Hepatocyte (in vitro differentiated cells): ENCODE measurements at regions not wholly inside any gene's neighbourhood (a gene's known extent, or its start where the extent isn't known, plus 50 kb on each side); places are given as distances from the start of the nearest gene placed in this dataset.
A peak's percentile ranks its signal among the peaks of the same experiment; 100 is the strongest.

ENCODE experiments used
- DNase-seq: peaks from one replicate; pipeline ENCODE4 v3.0.0-alpha.2; 2016; ENCODE audit warnings: low spot score
- H2AFZ ChIP-seq: fragments of 200-600 bp; sonication (generic); 2 replicates; pipeline ENCODE4 v1.6.0; 2016; ENCODE audit warnings: antibody characterized with exemption, mild to moderate bottlenecking
- H3K27ac ChIP-seq: fragments of 200-600 bp; sonication (generic); 2 replicates; pipeline ENCODE4 v1.5.1; 2016; ENCODE audit warnings: mild to moderate bottlenecking
- H3K27me3 ChIP-seq: fragments of 200-600 bp; sonication (generic); 2 replicates; pipeline ENCODE4 v1.6.1; 2016
- H3K36me3 ChIP-seq: fragments of 200-600 bp; sonication (generic); replicated peaks from 2 replicates; pipeline ENCODE4 v1.5.1; 2016; ENCODE audit warnings: low read depth; ENCODE audit not compliant: insufficient read depth
- H3K4me1 ChIP-seq: fragments of 200-600 bp; sonication (generic); 2 replicates; pipeline ENCODE4 v1.5.1; 2016; ENCODE audit warnings: mild to moderate bottlenecking, moderate library complexity; ENCODE audit not compliant: insufficient read depth
- H3K4me2 ChIP-seq: fragments of 200-600 bp; sonication (generic); 2 replicates; pipeline ENCODE4 v1.6.0; 2016
- H3K4me3 ChIP-seq: fragments of 200-600 bp; sonication (generic); 2 replicates; pipeline ENCODE4 v1.5.1; 2016; ENCODE audit warnings: mild to moderate bottlenecking
- H3K79me2 ChIP-seq: fragments of 200-600 bp; sonication (generic); 2 replicates; pipeline ENCODE4 v1.6.0; 2017; ENCODE audit warnings: mild to moderate bottlenecking
- H3K9me2 ChIP-seq: fragments of 200-600 bp; sonication (generic); replicated peaks from 2 replicates; pipeline ENCODE4 v1.6.0; 2017; ENCODE audit warnings: mild to moderate bottlenecking; ENCODE audit not compliant: insufficient read depth
- H3K9me3 ChIP-seq: fragments of 200-600 bp; sonication (generic); 2 replicates; pipeline ENCODE4 v1.5.1; 2016; ENCODE audit warnings: low read depth, mild to moderate bottlenecking
- H4K20me1 ChIP-seq: fragments of 200-600 bp; sonication (generic); 2 replicates; pipeline ENCODE4 v1.6.0; 2016; ENCODE audit warnings: mild to moderate bottlenecking; ENCODE audit not compliant: insufficient read depth, poor library complexity, severe bottlenecking
- EZH2 ChIP-seq: fragments of 200-600 bp; sonication (generic); IDR thresholded peaks from 2 replicates; pipeline ENCODE4 v1.6.1; 2016; ENCODE audit warnings: antibody characterized with exemption, mild to moderate bottlenecking, borderline replicate concordance
- EZH2phosphoT487 ChIP-seq: fragments of 200-600 bp; sonication (generic); IDR thresholded peaks from one replicate; pipeline ENCODE4 v1.6.1; 2018; ENCODE audit warnings: antibody characterized with exemption, mild to moderate bottlenecking, low read depth, moderate library complexity; ENCODE audit not compliant: unreplicated experiment, severe bottlenecking
- WGBS: methylation state at CpG from one replicate; pipeline ENCODE4 v1.1.6; 2016; ENCODE audit warnings: low lambda C conversion rate; ENCODE audit errors: missing lambda C conversion rate; 5-methylcytosine and 5-hydroxymethylcytosine counted together
- TF ChIP-seq, protein P1 (sequence below): fragments of 200-600 bp; sonication (generic); IDR thresholded peaks from 2 replicates; pipeline ENCODE4 v1.5.1; 2016; ENCODE audit warnings: antibody characterized with exemption, mild to moderate bottlenecking; ENCODE audit not compliant: poor library complexity

DNA sequence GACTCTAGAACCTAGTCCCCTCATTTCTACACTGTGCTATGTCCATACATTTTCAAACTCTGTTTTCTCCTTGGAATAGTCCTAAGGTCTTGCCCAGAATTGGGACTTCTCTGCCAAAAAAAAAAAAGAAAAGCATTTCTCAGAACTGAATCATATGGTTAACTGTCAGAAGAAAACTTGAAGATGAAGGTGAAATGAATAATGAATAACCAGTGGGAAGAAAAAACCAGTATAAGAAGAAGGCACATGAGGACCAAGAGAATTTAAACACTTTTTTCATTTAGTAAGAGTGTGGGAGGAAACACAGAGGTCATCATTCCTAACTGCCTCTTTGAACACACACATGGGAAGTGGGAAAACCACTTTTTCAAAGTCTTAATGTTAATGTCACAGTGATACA, 197.7 kb downstream of the PRELID2 start:
- H3K79me2 ChIP-seq = no peaks in the 10 kb centered on the region
- no peak overlapping the region for H3K27ac ChIP-seq
- no peaks in the 10 kb centered on the region for H3K27me3 ChIP-seq
- H4K20me1 ChIP-seq = no peaks in the 10 kb centered on the region
- no peak overlapping the region for H3K4me2 ChIP-seq
- no peak for DNase-seq
- H3K9me2 ChIP-seq = no peaks in the 10 kb centered on the region
- TF ChIP-seq EZH2phosphoT487 (no peak), EZH2 (no peak)
- TF ChIP-seq, protein P1, sequence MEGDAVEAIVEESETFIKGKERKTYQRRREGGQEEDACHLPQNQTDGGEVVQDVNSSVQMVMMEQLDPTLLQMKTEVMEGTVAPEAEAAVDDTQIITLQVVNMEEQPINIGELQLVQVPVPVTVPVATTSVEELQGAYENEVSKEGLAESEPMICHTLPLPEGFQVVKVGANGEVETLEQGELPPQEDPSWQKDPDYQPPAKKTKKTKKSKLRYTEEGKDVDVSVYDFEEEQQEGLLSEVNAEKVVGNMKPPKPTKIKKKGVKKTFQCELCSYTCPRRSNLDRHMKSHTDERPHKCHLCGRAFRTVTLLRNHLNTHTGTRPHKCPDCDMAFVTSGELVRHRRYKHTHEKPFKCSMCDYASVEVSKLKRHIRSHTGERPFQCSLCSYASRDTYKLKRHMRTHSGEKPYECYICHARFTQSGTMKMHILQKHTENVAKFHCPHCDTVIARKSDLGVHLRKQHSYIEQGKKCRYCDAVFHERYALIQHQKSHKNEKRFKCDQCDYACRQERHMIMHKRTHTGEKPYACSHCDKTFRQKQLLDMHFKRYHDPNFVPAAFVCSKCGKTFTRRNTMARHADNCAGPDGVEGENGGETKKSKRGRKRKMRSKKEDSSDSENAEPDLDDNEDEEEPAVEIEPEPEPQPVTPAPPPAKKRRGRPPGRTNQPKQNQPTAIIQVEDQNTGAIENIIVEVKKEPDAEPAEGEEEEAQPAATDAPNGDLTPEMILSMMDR = no peak
- no peaks in the 10 kb centered on the region for H3K36me3 ChIP-seq
- H2AFZ ChIP-seq = no peak overlapping the region
- H3K4me3 ChIP-seq = no peak overlapping the region
- H3K4me1 ChIP-seq = peaks cover 18% of the 10 kb centered on the region
- no peaks in the 10 kb centered on the region for H3K9me3 ChIP-seq

DNA sequence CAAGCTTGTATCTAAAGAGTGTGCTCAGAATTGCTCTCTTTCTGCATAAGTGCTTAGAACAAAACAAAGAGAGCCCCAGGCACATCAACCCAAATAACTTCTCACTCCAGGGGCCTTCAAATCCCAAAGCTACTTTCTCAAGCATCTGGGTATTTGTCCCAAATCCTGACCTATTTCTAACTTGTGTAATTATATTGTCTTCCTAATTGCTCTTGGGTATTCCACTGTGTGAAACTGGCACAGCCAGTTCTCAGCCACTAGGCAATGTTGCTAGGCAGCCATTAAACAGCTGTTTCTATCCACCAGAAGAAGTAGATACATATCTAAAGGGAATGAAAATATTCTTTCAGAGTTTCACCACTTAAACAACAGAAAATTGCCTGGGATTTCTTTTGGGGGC, 198.8 kb downstream of the PRELID2 start:
- Histone ChIP-seq H3K9me3 (no peaks in the 10 kb centered on the region), H3K27me3 (no peaks in the 10 kb centered on the region)
- TF ChIP-seq EZH2phosphoT487 (no peak), EZH2 (no peak)
- TF ChIP-seq, protein P1 = no peak

DNA sequence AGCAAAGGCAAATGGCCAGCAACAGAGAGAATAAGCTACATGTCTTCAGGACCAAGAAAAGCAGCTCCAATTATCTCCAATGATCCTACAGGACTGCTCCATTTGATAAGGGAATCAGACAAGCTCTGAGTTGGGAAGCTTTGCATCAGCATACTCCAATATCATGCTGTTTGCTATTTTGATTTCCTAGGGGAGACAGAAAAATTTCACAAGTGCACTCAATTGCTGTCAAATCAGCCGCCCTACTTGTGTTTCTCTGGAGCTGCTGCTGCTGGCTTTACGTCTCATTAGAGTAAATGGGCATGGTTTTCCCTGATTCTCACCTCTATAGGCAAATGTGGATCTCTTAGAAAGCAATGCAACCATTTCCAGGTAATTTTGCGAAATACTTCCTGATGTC, 201.7 kb downstream of the PRELID2 start:
- H3K4me1 ChIP-seq = peaks cover 18% of the 10 kb centered on the region
- no peak overlapping the region for H3K4me3 ChIP-seq
- H2AFZ ChIP-seq = no peak overlapping the region
- no peaks in the 10 kb centered on the region for H3K9me2 ChIP-seq
- no peaks in the 10 kb centered on the region for H3K27me3 ChIP-seq
- no peaks in the 10 kb centered on the region for H3K79me2 ChIP-seq
- H3K9me3 ChIP-seq = no peaks in the 10 kb centered on the region
- no peaks in the 10 kb centered on the region for H4K20me1 ChIP-seq
- TF ChIP-seq, protein P1 = no peak
- H3K36me3 ChIP-seq = no peaks in the 10 kb centered on the region
- whole genome bisulfite sequencing = 90% methylated on average over 3 of the region's 3 CpGs
- no peak for DNase-seq
- peak overlapping the region; percentile 35 for H3K27ac ChIP-seq
- H3K4me2 ChIP-seq = no peak overlapping the region

More for the DNA sequence above, 198.8 kb downstream of the PRELID2 start:
- Histone ChIP-seq H3K79me2 (no peaks in the 10 kb centered on the region), H3K36me3 (no peaks in the 10 kb centered on the region), H3K4me3 (no peak overlapping the region), H4K20me1 (no peaks in the 10 kb centered on the region), H3K4me2 (no peak overlapping the region), H3K27ac (no peak overlapping the region), H2AFZ (no peak overlapping the region), H3K4me1 (peaks cover 18% of the 10 kb centered on the region), H3K9me2 (no peaks in the 10 kb centered on the region)
- no peak for DNase-seq

DNA sequence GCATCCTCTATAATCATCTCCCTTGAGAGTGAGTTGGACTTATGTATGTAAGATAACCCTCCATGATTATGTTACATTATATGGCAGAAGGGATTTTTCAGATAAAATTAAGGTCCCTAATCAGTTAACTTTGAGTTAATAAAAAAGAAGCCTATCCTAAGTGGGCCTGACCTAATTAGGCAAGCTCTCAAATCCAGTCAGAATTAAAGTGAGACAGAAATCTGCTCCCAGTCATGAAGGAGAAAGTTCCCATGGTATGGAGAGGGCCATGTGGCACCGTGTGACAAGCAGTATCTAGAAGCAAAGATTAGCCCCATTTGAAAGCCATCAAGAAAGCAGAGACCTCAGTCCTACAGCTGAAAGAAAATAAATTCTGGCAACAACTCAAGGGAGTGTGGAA, 202.4 kb downstream of the PRELID2 start:
- Histone ChIP-seq H3K27ac (no peak overlapping the region), H3K27me3 (no peaks in the 10 kb centered on the region), H3K9me2 (no peaks in the 10 kb centered on the region), H3K4me3 (no peak overlapping the region), H3K4me2 (no peak overlapping the region), H3K9me3 (no peaks in the 10 kb centered on the region), H2AFZ (no peak overlapping the region), H4K20me1 (no peaks in the 10 kb centered on the region), H3K36me3 (no peaks in the 10 kb centered on the region), H3K4me1 (peaks cover 18% of the 10 kb centered on the region), H3K79me2 (no peaks in the 10 kb centered on the region)
- TF ChIP-seq EZH2 (no peak), EZH2phosphoT487 (no peak)
- TF ChIP-seq, protein P1 = no peak
- DNase-seq = no peak
- 70% methylated on average over 1 of the region's 1 CpG for WGBS
